GM21423 (cell line): ENCODE measurements at regions not wholly inside any gene's neighbourhood (a gene's known extent, or its start where the extent isn't known, plus 50 kb on each side); places are given as distances from the start of the nearest gene placed in this dataset.

Experiments used
- ATAC-seq: cut with Tn5 transposase; IDR thresholded peaks from one replicate; pipeline ENCODE4 v1.9.1; 2021; ENCODE audit warnings: mild to moderate bottlenecking, moderate library complexity; ENCODE audit not compliant: unreplicated experiment

- ATAC-seq, result no peak
Observed at GRCh38 chr2:200013906-200014305, 58.5 kb downstream of the MAIP1 start.

DNA sequence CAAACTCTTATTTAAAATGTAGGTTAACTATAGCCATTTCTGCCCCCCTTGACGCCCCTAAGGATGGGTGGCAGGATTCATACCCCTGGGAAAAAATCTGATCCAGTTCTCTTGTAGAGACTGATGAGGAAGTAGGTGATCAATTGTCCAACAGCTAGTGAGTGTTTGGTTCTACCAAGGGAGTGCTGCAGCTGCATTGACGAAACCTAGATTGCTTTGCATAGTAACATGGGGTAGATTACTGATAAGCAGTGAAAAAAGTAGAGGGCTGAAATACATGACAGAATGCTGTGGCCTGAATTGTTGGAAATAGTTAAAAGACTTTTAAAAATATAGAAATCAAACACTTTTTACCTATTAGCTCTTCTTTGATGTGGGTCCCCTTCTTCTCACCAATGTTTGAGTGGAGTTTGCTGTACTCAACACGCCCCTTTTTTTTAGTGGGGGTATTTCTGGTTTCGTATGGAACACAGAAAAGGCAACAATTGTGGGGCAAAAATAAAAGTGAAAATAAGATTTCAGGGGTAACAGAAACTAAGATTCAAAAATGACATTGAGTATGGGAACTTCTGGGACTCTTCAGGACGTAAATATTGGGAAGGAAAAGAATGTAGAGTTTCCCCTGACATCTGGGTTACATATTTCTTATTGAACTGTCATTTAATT lies 66.2 kb downstream of the MAIP1 start:
- ATAC-seq, result peak; percentile 76

DNA sequence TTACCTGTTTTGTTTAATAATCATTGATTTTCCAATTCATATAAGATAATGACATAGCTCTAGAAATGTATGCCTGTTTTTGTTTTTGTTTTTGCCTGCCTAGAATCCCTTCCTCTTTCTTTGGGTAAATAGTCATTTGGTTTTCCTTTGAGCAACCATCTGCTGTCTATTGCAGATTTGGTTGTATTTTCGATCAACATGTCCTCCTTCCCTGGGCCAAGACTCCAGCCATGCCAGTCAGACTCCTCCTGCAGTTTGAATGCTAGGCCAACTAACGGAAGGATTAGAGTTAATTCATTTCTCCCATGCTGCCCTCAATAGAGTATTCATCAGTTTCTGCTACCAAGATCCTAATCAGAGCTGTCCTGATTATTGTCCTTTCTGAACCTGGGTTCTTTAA lies 67.1 kb downstream of the MAIP1 start:
- ATAC-seq, result no peak

DNA sequence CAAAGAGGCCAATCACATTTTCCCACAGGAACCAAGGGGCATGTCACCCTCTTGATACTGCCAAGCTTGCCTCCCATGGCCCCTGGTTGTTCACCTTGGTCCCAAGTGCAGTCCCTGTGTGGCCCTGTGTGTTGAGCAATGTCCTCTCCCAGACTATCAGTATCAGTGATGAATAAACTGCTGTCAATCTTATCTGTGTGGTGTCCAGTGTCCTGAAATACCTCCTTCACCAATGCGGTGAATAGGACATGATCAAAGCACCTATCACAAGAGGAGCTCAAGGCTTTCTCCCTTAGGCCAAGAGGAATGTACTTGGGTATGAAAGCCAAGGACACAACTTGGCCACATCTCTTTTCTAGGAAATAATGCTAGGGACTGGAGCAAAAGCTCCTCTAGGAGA lies 68.2 kb downstream of the MAIP1 start:
- no peak for ATAC-seq

GRCh38 chr2:200025717-200026116 lies 70.3 kb downstream of the MAIP1 start:
- ATAC-seq, result no peak

- no peak for ATAC-seq
Observed at GRCh38 chr2:200026332-200027230, 71.2 kb downstream of the MAIP1 start.

DNA sequence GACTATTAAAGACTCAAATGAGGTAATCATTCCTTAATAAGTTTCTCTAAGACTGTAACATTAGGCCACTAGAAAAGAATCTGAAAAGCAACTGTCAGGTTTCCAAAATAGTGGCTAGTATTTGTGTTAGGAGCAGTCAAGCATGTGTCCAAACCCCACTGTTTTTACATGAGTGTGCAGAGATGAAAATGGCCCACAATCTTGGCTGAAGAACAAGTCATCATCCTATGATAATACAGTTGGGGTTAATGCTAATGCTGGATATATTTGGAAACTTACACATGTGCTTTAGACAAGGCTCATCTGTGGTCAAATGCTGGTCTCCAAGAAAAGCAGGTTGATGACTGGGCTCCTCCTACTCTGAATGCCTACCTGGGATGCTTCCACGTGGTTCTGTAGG lies 73.6 kb downstream of the MAIP1 start:
- no peak for ATAC-seq

- ATAC-seq, result no peak
Observed at GRCh38 chr2:200032895-200033294, 77.5 kb downstream of the MAIP1 start.

- no peak for ATAC-seq
Observed at GRCh38 chr2:200033929-200034328, 78.5 kb downstream of the MAIP1 start.

GRCh38 chr2:200034816-200035215 lies 79.4 kb downstream of the MAIP1 start:
- ATAC-seq, result no peak

- no peak for ATAC-seq
Observed at GRCh38 chr2:200039724-200040650, 84.6 kb downstream of the MAIP1 start.

GRCh38 chr2:200040831-200041230 lies 85.4 kb downstream of the MAIP1 start:
- ATAC-seq, result no peak

GRCh38 chr2:200041639-200042038 lies 86.3 kb downstream of the MAIP1 start:
- no peak for ATAC-seq

DNA sequence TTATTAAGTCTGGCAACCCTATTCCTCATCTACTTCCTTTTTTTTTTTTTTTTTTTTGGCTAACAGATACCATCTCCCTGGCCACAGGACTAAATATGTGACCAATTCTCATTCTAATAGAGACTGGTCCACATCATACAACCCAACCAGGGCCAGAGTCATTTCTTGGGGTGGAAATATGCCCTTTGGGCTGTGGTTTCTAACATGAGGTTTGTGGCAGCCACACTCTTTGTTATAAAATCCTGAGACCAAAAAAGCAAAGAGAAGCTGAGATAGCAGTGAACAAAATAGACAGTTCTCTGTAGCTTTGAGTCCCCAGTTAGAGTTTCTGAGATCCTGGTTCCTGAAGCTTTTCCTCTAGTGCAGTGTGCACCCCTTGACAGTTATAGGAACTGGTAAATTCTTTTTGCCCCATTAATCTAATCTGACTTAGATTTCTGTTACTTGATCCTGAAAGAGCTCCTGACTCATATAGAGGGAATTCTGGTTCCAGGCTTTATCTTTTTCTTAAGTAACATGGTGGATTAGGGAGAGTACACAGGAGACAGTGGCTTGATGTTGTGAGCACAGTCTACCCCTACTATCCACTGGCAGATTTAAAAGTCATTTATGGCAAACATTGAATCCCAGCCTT lies 86.8 kb downstream of the MAIP1 start:
- ATAC-seq, result no peak

DNA sequence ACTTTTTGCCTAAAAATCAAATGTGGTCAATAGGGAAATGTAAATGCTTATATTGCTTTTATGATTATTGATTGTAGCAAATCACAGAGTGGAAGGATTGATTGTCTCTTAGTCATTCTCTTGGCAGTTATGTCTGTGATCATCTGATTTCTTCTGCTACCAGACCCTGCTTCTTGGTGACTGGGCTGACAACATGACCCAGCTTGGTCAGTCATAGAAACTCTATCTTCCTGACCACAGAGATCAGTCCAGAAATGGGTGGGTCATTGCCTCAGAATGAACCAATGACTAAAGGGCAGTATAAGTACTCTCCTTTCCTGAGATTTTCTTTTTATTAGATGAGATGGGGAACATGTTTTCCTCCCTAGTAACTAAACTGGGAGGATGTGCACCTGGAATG lies 87.6 kb downstream of the MAIP1 start:
- no peak for ATAC-seq

DNA sequence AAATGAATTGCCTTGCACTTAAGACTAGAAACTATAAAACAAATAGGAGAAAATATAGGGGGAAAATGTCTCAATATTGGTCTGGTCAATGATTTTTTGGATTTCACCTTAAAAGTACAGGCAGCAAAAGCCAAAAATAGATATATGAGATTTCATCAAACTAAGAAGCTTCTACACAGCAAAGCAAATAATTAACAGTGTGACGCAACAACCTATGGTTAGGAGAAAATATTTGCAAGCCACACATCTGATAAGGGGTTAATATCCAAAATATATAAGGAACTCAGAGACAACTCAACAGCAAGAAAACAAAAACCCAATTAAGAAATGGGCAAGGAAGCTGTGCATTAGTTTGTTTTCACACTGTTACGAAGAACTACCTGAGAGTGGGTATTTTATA lies 89.1 kb downstream of the MAIP1 start:
- no peak for ATAC-seq

- ATAC-seq, result no peak
Observed at GRCh38 chr2:200048421-200048820, 93.0 kb downstream of the MAIP1 start.

DNA sequence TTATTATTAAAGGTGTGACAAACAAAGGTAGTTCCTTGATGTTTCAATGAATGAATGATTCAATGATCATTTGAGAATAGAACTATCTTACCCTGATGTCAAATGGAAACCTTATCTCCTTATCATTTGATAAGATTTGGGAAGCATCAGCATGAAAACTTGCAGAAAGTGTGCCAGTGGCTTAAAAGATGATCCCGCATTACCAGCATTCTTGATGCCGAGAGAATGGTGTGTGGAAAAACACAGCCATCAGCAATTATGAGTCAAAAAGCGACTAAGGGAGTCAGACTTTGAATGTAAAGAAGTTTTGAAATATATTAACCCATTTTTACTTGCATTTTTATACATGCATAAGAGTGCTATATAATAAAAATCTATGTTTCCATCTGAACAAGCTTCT lies 93.7 kb downstream of the MAIP1 start:
- no peak for ATAC-seq

DNA sequence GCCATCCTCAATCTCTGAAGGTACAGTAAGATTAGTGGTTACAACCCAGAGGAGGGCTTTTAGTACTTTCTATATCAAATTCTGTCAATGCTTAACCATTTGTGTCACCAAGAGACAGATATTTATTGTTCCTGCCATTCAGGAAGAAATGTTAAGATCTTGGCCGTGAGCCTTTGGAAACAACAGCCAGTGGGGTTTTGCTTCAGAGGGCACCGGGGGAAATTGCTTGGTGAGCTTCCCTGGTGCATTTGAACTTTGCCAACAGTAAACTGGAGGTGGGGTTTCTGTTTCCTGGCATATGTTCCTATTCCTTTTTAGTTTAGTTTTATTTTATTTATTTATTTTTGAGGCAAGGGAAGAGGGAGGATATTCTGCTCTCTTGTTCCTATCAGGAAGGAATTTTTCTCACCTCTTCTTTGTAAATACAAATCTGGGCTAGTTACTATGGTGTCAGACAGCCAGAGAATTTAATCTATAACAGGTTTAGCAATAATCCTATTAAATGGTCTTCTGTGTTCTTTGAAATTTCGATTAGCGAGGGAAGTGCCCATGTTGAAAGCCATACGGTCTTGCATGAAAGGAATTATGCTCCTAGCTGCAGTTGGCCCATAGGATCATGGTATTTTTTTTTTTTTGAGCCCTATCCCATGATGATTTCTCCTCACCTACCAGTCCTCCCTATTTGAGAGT lies 95.7 kb downstream of the MAIP1 start:
- ATAC-seq, result no peak

- ATAC-seq, result no peak
Observed at GRCh38 chr2:200051611-200051945, 96.2 kb downstream of the MAIP1 start.
